ENCODE measurements at regions not wholly inside any gene's neighbourhood (a gene's known extent, or its start where the extent isn't known, plus 50 kb on each side); places are given as distances from the start of the nearest gene placed in this dataset.

DNA sequence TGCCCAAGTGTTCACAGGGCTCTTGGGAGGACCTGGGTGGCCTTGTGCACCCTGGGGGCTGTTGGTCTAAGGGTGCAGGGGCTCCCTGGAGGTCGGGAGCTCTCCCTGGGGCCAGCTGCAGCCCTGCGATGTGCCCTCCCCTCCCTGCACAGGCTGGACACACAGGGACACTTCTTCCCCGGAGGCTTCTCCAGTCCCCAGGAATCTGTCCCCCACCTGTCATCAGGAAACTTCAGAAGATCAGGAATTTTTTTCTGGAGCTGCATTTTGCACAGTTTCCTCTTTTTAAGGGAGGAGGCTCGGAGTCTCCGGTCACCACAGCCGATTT, 66.9 kb upstream of the BHLHE23 start:
- no peak for DNase-seq (ENCODE audit: extremely low spot score, unreplicated experiment)
- Mint-ChIP-seq H3K27ac (no peak overlapping the region), H3K27me3 (peaks cover 79% of the 10 kb centered on the region), H3K4me1 (ENCODE audit: unreplicated experiment) (no peaks in the 10 kb centered on the region), H3K36me3 (no peaks in the 10 kb centered on the region), H3K4me3 (no peak overlapping the region), H3K9me3 (no peaks in the 10 kb centered on the region)
- TF ChIP-seq, protein P1, sequence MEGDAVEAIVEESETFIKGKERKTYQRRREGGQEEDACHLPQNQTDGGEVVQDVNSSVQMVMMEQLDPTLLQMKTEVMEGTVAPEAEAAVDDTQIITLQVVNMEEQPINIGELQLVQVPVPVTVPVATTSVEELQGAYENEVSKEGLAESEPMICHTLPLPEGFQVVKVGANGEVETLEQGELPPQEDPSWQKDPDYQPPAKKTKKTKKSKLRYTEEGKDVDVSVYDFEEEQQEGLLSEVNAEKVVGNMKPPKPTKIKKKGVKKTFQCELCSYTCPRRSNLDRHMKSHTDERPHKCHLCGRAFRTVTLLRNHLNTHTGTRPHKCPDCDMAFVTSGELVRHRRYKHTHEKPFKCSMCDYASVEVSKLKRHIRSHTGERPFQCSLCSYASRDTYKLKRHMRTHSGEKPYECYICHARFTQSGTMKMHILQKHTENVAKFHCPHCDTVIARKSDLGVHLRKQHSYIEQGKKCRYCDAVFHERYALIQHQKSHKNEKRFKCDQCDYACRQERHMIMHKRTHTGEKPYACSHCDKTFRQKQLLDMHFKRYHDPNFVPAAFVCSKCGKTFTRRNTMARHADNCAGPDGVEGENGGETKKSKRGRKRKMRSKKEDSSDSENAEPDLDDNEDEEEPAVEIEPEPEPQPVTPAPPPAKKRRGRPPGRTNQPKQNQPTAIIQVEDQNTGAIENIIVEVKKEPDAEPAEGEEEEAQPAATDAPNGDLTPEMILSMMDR (conservative IDR thresholded peaks at IDR 0.05), result no peak

- H3K36me3 Mint-ChIP-seq, result no peaks in the 10 kb centered on the region
- no peak for DNase-seq (ENCODE audit: extremely low spot score, unreplicated experiment)
- peak overlapping the region; percentile 49 for H3K4me3 Mint-ChIP-seq
- no peaks in the 10 kb centered on the region for H3K9me3 Mint-ChIP-seq
- peaks cover 76% of the 10 kb centered on the region for H3K27me3 Mint-ChIP-seq
- TF ChIP-seq, protein P1 (conservative IDR thresholded peaks at IDR 0.05), result no peak
- no peak overlapping the region for H3K27ac Mint-ChIP-seq
- H3K4me1 Mint-ChIP-seq (ENCODE audit: unreplicated experiment), result no peaks in the 10 kb centered on the region
These were observed 66.4 kb upstream of the BHLHE23 start for GRCh38 chr20:63072991-63073737.

DNA sequence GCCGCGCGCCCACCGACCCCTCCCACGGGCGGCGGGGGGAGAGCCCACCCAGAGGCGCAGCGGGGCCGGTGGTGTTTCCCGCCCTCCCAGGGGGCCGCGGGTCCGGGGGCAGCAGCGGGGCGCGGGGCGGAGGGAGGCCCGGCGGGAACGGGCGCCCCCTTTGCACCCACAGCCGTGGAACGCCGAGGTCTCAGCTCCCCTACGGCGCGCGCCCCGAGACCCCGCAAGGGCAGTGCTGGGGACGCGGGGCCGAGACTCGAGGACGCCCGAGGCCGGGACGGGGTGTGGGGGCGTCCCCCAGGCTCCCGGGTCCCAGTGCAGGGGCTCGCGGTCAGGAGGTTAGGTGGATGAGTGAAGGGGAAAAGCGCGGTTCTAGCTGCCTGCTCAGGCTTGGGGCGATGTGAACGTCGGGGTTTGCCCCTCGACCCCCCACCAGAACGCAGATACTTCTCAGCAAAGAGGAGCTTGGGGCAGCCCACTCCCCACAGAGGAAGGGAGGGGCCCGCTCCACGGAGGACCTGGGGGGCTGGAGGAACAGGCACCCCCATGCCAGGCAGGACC, 65.5 kb upstream of the BHLHE23 start:
- DNase-seq (ENCODE audit: extremely low spot score, unreplicated experiment), result no peak
- Mint-ChIP-seq H3K4me3 (no peak overlapping the region), H3K27me3 (peaks cover 69% of the 10 kb centered on the region)

DNA sequence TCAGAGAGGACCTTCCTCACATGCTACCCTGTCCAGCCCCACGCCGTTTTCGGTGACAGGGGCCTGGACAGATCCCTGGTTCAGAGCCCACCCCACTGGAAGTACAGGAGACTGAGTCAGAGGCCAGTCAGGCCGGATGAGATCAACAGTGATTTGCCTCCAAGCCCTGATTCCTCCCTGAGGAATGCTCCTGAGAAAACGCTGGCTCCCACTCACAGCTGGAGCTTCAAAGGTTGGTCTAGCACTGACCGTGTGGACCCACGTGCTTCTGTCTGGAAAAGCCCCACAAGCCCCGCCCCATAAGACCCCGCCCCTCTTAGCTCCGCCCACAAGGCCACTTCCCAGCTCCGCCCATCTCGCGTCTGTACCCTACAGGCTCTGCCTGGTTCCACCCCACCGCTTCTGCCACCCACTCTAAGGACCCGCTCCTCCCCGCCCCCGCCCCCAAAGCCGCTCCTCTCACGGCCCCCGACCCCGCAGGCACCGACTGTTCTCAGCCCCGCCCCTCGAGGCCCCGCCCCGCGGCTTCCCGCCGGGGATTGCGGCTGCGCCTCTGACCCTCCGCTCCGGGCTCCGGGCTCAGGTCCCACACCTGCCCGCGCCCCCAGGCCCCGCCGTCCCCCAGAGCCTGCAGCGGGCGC, 64.9 kb upstream of the BHLHE23 start:
- H3K4me1 Mint-ChIP-seq (ENCODE audit: unreplicated experiment), result no peaks in the 10 kb centered on the region
- H3K27me3 Mint-ChIP-seq, result peaks cover 67% of the 10 kb centered on the region
- DNase-seq (ENCODE audit: extremely low spot score, unreplicated experiment), result no peak
- TF ChIP-seq, protein P1 (conservative IDR thresholded peaks at IDR 0.05), result no peak
- no peaks in the 10 kb centered on the region for H3K36me3 Mint-ChIP-seq
- H3K9me3 Mint-ChIP-seq, result no peaks in the 10 kb centered on the region
- H3K27ac Mint-ChIP-seq, result no peak overlapping the region
- H3K4me3 Mint-ChIP-seq, result no peak overlapping the region

More for the DNA sequence above, 65.5 kb upstream of the BHLHE23 start:
- Mint-ChIP-seq H3K36me3 (no peaks in the 10 kb centered on the region), H3K4me1 (ENCODE audit: unreplicated experiment) (no peaks in the 10 kb centered on the region), H3K27ac (no peak overlapping the region), H3K9me3 (no peaks in the 10 kb centered on the region)
- TF ChIP-seq, protein P1 (conservative IDR thresholded peaks at IDR 0.05), result no peak

GRCh38 chr20:63070771-63071540, 64.2 kb upstream of the BHLHE23 start:
- Mint-ChIP-seq H3K4me1 (ENCODE audit: unreplicated experiment) (no peaks in the 10 kb centered on the region), H3K9me3 (no peaks in the 10 kb centered on the region), H3K4me3 (no peak overlapping the region), H3K36me3 (no peaks in the 10 kb centered on the region), H3K27ac (no peak overlapping the region), H3K27me3 (peaks cover 62% of the 10 kb centered on the region)
- TF ChIP-seq, protein P1 (conservative IDR thresholded peaks at IDR 0.05), result no peak
- no peak for DNase-seq (ENCODE audit: extremely low spot score, unreplicated experiment)
